GM13976 (cell line): ENCODE measurements at regions not wholly inside any gene's neighbourhood (a gene's known extent, or its start where the extent isn't known, plus 50 kb on each side); places are given as distances from the start of the nearest gene placed in this dataset.

Source experiments
- DNase-seq: peaks from one replicate; pipeline ENCODE4 v3.0.0; 2012; ENCODE audit warnings: low spot score
- CTCF ChIP-seq: IDR thresholded peaks from 2 replicates; pipeline ENCODE4 v1.5.1; 2012; ENCODE audit warnings: borderline replicate concordance, mild to moderate bottlenecking; ENCODE audit not compliant: insufficient read depth; ENCODE audit errors: extremely low read depth, missing control alignments, control extremely low read depth
- in situ Hi-C: fragments of 300-500 bp; cut with MboI; formaldehyde crosslinking; loops from one replicate; pipeline ENCODE4 v1.12.0; 2022; ENCODE audit warnings: low sequenced_read_pairs, mixed read lengths, inconsistent platforms; ENCODE audit not compliant: unreplicated experiment

GRCh38 chr12:98446060-98446459, 69.3 kb upstream of the TMPO start:
- no peak for DNase-seq
- in situ Hi-C loops, result no loop called here
- no peak for TF ChIP-seq CTCF

GRCh38 chr12:98446682-98447081, 68.7 kb upstream of the TMPO start:
- in situ Hi-C loops, result no loop called here
- no peak for TF ChIP-seq CTCF
- DNase-seq, result no peak

- no peak for DNase-seq
- in situ Hi-C loops, result no loop called here
These were observed 65.8 kb upstream of the TMPO start for GRCh38 chr12:98449584-98449983.

GRCh38 chr12:98453070-98453469, 62.3 kb upstream of the TMPO start:
- in situ Hi-C loops, result no loop called here
- DNase-seq, result no peak
- TF ChIP-seq CTCF, result no peak

More at GRCh38 chr12:98449584-98449983, 65.8 kb upstream of the TMPO start:
- TF ChIP-seq CTCF, result no peak

- no peak for TF ChIP-seq CTCF
- in situ Hi-C loops, result no loop called here
- DNase-seq, result no peak
These were observed 61.9 kb upstream of the TMPO start for GRCh38 chr12:98453492-98453891.

GRCh38 chr12:98456041-98456440, 59.3 kb upstream of the TMPO start:
- TF ChIP-seq CTCF, result no peak
- DNase-seq, result no peak
- in situ Hi-C loops, result no loop called here

GRCh38 chr12:98456576-98457573, 58.5 kb upstream of the TMPO start:
- DNase-seq, result peak; percentile 41
- no peak for TF ChIP-seq CTCF
- in situ Hi-C loops, result no loop called here
